AG04450 (cell line): ENCODE measurements at regions not wholly inside any gene's neighbourhood (a gene's known extent, or its start where the extent isn't known, plus 50 kb on each side); places are given as distances from the start of the nearest gene placed in this dataset.

Experiments
- CTCF ChIA-PET: fragments of 300-600, 350-600 bp; formaldehyde crosslinking; extraction: SDS; loops from one replicate; lab custom pipeline; 2022; ENCODE audit warnings: antibody characterized with exemption, inconsistent platforms; lab: Charles Lee
- POLR2A ChIA-PET: fragments of 350-600 bp; formaldehyde crosslinking; extraction: SDS; loops from one replicate; lab custom pipeline; 2021; ENCODE audit warnings: antibody characterized with exemption, inconsistent platforms; lab: Yijun Ruan, JAX
- DNase-seq: peaks from one replicate; pipeline ENCODE4 v3.0.0-alpha.2; 2011; ENCODE audit warnings: low read depth, low spot score
- H3K27ac ChIP-seq: one replicate; pipeline ENCODE4 v1.5.1; 2012; ENCODE audit warnings: low read depth, low read length, control low read depth
- H3K27me3 ChIP-seq: one replicate; pipeline ENCODE4 v1.6.0; 2012; ENCODE audit warnings: low read length; ENCODE audit not compliant: control insufficient read depth, insufficient read depth
- H3K4me3 ChIP-seq: 2 replicates; pipeline ENCODE4 v1.5.1; 2011; ENCODE audit warnings: mild to moderate bottlenecking, low read depth, low read length, control low read depth
- H3K9me3 ChIP-seq: 2 replicates; pipeline ENCODE4 v1.5.1; 2012; ENCODE audit warnings: low read length; ENCODE audit not compliant: control insufficient read depth, insufficient read depth
- TF ChIP-seq, protein P1 (sequence below): IDR thresholded peaks from 2 replicates; pipeline ENCODE4 v1.5.1; 2011; ENCODE audit warnings: low read depth, low read length, control low read depth, inconsistent platforms

DNA sequence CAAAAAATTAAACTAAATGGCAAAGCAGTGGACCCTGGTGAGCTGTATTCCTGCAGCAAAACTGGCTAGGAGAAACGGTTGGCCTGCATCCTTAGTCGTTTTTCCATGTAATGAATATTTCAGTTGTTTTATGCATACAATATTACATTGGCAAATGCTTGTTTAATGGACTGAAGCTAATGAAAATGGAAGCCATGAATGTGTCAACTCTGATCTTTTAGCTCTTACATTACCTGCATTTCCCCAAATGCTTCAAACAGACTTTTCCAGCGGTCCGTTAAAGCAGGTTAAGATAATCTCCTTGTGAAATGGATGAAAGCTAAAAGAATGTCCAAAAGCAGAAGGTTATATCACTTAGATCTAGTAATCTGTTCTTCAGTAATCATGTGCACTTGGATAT, 686.3 kb upstream of the SETBP1 start:
- no peak for DNase-seq
- no peaks in the 10 kb centered on the region for H3K9me3 ChIP-seq
- no peak overlapping the region for H3K4me3 ChIP-seq
- POLR2A ChIA-PET, result no interaction called here
- H3K27me3 ChIP-seq, result no peaks in the 10 kb centered on the region
- TF ChIP-seq, protein P1, sequence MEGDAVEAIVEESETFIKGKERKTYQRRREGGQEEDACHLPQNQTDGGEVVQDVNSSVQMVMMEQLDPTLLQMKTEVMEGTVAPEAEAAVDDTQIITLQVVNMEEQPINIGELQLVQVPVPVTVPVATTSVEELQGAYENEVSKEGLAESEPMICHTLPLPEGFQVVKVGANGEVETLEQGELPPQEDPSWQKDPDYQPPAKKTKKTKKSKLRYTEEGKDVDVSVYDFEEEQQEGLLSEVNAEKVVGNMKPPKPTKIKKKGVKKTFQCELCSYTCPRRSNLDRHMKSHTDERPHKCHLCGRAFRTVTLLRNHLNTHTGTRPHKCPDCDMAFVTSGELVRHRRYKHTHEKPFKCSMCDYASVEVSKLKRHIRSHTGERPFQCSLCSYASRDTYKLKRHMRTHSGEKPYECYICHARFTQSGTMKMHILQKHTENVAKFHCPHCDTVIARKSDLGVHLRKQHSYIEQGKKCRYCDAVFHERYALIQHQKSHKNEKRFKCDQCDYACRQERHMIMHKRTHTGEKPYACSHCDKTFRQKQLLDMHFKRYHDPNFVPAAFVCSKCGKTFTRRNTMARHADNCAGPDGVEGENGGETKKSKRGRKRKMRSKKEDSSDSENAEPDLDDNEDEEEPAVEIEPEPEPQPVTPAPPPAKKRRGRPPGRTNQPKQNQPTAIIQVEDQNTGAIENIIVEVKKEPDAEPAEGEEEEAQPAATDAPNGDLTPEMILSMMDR, result no peak
- no peak overlapping the region for H3K27ac ChIP-seq
- CTCF ChIA-PET, result no interaction called here

DNA sequence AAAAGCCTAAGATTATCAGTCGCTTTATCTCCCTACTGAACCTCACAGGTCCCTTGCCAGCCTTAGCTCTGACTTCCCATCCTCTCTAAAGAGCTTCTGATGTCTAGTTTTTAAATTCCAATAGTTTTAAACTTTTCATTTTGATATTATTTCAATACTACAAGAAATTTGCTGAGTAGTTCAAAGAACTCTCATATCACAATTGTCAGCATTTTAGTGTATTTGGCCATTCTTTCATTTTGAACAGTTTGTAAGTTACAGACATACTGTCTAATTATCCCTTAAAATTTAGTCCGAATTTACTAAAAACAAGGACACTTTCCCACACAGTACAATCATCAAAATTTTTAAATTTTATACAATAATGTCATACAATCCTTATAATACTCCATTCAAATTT, 666.8 kb upstream of the SETBP1 start:
- CTCF ChIA-PET, result no interaction called here
- TF ChIP-seq, protein P1, result no peak

GRCh38 chr18:44025421-44025820, 655.3 kb upstream of the SETBP1 start:
- ChIA-PET CTCF (no interaction called here), POLR2A (no interaction called here)
- Histone ChIP-seq H3K27ac (no peak overlapping the region), H3K4me3 (no peak overlapping the region), H3K27me3 (no peaks in the 10 kb centered on the region), H3K9me3 (no peaks in the 10 kb centered on the region)
- TF ChIP-seq, protein P1, result no peak
- no peak for DNase-seq

More for the DNA sequence above, 666.8 kb upstream of the SETBP1 start:
- H3K27ac ChIP-seq, result no peak overlapping the region
- H3K27me3 ChIP-seq, result no peaks in the 10 kb centered on the region
- no peaks in the 10 kb centered on the region for H3K9me3 ChIP-seq
- no peak for DNase-seq
- H3K4me3 ChIP-seq, result no peak overlapping the region
- POLR2A ChIA-PET, result no interaction called here

DNA sequence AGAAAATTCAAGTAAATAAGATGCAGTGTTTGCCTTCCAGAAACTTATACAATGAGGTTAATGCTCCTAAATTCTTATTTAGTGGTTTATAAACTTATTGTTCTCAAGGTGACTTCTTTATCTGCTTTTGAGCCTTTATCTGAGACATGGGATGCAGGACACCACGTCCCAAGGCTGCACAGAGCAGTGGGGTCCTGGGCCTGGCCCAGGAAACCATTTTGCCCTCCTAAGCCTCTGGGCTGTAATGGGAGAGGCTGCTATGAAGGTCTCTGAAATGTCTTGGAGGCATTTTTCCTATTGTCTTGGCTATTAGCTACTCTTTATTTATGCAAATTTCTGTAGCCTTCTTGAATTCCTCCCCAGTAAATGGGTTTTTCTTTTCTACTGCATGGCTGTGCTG, 652.6 kb upstream of the SETBP1 start:
- DNase-seq, result no peak
- H3K27me3 ChIP-seq, result no peaks in the 10 kb centered on the region
- ChIA-PET CTCF (no interaction called here), POLR2A (no interaction called here)
- H3K9me3 ChIP-seq, result no peaks in the 10 kb centered on the region
- no peak overlapping the region for H3K4me3 ChIP-seq
- TF ChIP-seq, protein P1, result no peak
- no peak overlapping the region for H3K27ac ChIP-seq

GRCh38 chr18:44031063-44031462, 649.6 kb upstream of the SETBP1 start:
- TF ChIP-seq, protein P1, result no peak
- Histone ChIP-seq H3K4me3 (no peak overlapping the region), H3K27ac (no peak overlapping the region), H3K9me3 (no peaks in the 10 kb centered on the region), H3K27me3 (no peaks in the 10 kb centered on the region)
- ChIA-PET POLR2A (no interaction called here), CTCF (interaction anchor here (0.6 kb wide), 1 partner anchor 1326 kb away, joined by 7 read pairs; no protein-coding TSS in a partner anchor)
- DNase-seq, result no peak
